ENCODE measurements at regions not wholly inside any gene's neighbourhood (a gene's known extent, or its start where the extent isn't known, plus 50 kb on each side); places are given as distances from the start of the nearest gene placed in this dataset.

DNA sequence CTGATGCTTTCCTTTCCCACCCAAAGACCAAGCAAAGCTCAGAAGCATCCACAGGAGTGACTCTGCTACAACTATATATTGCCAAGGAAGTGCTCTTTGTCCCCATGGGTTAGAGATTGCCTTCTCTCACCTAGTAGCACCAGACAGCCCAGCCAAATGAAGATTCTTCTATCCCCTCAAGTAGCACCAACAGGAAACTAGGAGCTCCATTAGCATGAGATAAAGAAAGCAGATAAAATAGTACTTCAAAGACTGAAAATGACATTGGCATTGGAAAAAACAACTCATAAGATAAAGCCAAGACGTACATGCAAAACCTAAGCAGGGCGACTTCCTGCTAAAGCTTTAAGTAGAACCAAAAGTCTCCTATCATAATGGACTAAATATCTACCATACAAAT, 871.5 kb downstream of the AMY1C start:
- TF ChIP-seq, protein P1, sequence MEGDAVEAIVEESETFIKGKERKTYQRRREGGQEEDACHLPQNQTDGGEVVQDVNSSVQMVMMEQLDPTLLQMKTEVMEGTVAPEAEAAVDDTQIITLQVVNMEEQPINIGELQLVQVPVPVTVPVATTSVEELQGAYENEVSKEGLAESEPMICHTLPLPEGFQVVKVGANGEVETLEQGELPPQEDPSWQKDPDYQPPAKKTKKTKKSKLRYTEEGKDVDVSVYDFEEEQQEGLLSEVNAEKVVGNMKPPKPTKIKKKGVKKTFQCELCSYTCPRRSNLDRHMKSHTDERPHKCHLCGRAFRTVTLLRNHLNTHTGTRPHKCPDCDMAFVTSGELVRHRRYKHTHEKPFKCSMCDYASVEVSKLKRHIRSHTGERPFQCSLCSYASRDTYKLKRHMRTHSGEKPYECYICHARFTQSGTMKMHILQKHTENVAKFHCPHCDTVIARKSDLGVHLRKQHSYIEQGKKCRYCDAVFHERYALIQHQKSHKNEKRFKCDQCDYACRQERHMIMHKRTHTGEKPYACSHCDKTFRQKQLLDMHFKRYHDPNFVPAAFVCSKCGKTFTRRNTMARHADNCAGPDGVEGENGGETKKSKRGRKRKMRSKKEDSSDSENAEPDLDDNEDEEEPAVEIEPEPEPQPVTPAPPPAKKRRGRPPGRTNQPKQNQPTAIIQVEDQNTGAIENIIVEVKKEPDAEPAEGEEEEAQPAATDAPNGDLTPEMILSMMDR (IDR thresholded peaks at IDR 0.05) = no peak
- TF ChIP-seq POLR2A (IDR thresholded peaks at IDR 0.05) = no peak
